A673 (cell line): ENCODE measurements at regions not wholly inside any gene's neighbourhood (a gene's known extent, or its start where the extent isn't known, plus 50 kb on each side); places are given as distances from the start of the nearest gene placed in this dataset.

Source experiments
- EZH2 ChIP-seq: fragments of 200-600 bp; sonication (generic); IDR thresholded peaks from 2 replicates; pipeline ENCODE4 v1.6.1; 2017; ENCODE audit warnings: borderline replicate concordance, low read depth, mild to moderate bottlenecking, mixed read lengths, antibody characterized with exemption, low read length; ENCODE audit not compliant: poor library complexity, severe bottlenecking
- TF ChIP-seq, protein P1 (sequence below): fragments of 300-800, 200-600 bp; sonication (generic); conservative IDR thresholded peaks from 2 replicates; pipeline ENCODE4 v1.5.1; 2017; ENCODE audit warnings: low read depth, mild to moderate bottlenecking, antibody characterized with exemption, low read length, moderate library complexity, mixed read lengths

DNA sequence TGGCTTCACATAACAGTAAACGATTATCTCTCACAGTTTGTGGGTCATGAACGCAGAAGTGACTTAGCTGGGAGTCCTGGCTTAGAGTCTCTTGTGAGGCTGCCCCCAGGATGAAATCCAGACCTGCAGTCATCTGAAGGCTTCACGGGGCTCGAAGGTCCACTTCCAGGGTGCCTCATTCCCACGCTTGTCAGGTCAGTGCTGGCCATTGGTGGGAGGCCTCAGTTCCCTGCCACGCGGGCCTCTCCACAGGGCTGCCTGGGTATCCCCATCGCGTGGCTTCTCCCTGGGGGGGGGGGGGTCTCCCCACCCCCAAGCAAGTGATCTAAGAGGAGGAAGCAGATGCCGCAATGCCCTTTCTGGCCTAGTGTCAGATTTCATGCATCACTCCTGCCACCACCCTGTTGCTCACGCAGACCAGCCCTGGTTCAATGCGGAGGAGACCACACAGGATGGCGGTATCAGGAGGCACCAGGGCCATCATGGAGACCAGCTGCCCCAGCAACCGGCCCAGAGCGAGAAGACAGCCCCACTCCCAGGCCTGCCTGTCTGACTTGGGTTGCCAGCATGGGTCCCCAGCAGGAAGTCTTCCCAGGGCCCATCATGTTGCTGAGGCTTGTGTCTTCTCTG lies 77.3 kb upstream of the CDH5 start:
- TF ChIP-seq EZH2 = no peak
- TF ChIP-seq, protein P1, sequence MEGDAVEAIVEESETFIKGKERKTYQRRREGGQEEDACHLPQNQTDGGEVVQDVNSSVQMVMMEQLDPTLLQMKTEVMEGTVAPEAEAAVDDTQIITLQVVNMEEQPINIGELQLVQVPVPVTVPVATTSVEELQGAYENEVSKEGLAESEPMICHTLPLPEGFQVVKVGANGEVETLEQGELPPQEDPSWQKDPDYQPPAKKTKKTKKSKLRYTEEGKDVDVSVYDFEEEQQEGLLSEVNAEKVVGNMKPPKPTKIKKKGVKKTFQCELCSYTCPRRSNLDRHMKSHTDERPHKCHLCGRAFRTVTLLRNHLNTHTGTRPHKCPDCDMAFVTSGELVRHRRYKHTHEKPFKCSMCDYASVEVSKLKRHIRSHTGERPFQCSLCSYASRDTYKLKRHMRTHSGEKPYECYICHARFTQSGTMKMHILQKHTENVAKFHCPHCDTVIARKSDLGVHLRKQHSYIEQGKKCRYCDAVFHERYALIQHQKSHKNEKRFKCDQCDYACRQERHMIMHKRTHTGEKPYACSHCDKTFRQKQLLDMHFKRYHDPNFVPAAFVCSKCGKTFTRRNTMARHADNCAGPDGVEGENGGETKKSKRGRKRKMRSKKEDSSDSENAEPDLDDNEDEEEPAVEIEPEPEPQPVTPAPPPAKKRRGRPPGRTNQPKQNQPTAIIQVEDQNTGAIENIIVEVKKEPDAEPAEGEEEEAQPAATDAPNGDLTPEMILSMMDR = no peak
